Epithelial cell of proximal tubule (primary cell): ENCODE measurements at regions not wholly inside any gene's neighbourhood (a gene's known extent, or its start where the extent isn't known, plus 50 kb on each side); places are given as distances from the start of the nearest gene placed in this dataset.

ENCODE experiments used
- DNase-seq: peaks from one replicate; pipeline ENCODE4 v3.0.0-alpha.2; 2011; ENCODE audit warnings: low read depth
- H3K4me3 ChIP-seq: 2 replicates; pipeline ENCODE4 v1.5.1; 2011; ENCODE audit warnings: low read depth, mild to moderate bottlenecking, low read length
- CTCF ChIP-seq: conservative IDR thresholded peaks from 2 replicates; pipeline ENCODE4 v1.5.1; 2012; ENCODE audit warnings: low read depth, mild to moderate bottlenecking, low read length

GRCh38 chr15:88717382-88718031, 78.7 kb downstream of the ISG20 start:
- no peak for DNase-seq
- TF ChIP-seq CTCF = no peak
- H3K4me3 ChIP-seq = no peak overlapping the region

GRCh38 chr15:88718731-88719130, 79.9 kb downstream of the ISG20 start:
- H3K4me3 ChIP-seq = no peak overlapping the region
- no peak for DNase-seq
- no peak for TF ChIP-seq CTCF

- no peak for TF ChIP-seq CTCF
Measured at GRCh38 chr15:88719654-88720053, 80.8 kb downstream of the ISG20 start.

GRCh38 chr15:88725305-88726210, 77.7 kb upstream of the ACAN start:
- DNase-seq = no peak
- no peak for TF ChIP-seq CTCF
- H3K4me3 ChIP-seq = no peak overlapping the region

More at GRCh38 chr15:88719654-88720053, 80.8 kb downstream of the ISG20 start:
- no peak for DNase-seq
- no peak overlapping the region for H3K4me3 ChIP-seq

GRCh38 chr15:88727439-88727838, 75.8 kb upstream of the ACAN start:
- no peak overlapping the region for H3K4me3 ChIP-seq
- DNase-seq = no peak
- TF ChIP-seq CTCF = no peak

GRCh38 chr15:88729581-88729980, 73.7 kb upstream of the ACAN start:
- TF ChIP-seq CTCF = no peak
- H3K4me3 ChIP-seq = no peak overlapping the region
- no peak for DNase-seq
